ENCODE measurements at regions not wholly inside any gene's neighbourhood (a gene's known extent, or its start where the extent isn't known, plus 50 kb on each side); places are given as distances from the start of the nearest gene placed in this dataset.

- TF ChIP-seq CTCF (IDR thresholded peaks at IDR 0.05; ENCODE audit: low read length): no peak
- TF ChIP-seq EZH2phosphoT487 (IDR thresholded peaks at IDR 0.05; ENCODE audit: low read length): no peak
Measured at GRCh38 chr1:37310064-37310463, 164.3 kb upstream of the ZC3H12A start.

Measured in MM.1S (cell line).